ENCODE measurements at regions not wholly inside any gene's neighbourhood (a gene's known extent, or its start where the extent isn't known, plus 50 kb on each side); places are given as distances from the start of the nearest gene placed in this dataset.

GRCh38 chr9:30197453-30197852, 2187.0 kb upstream of the ACO1 start:
- H3F3A ChIP-seq (ENCODE audit: insufficient read depth, low read length): no peaks in the 10 kb centered on the region
- H3K4me1 ChIP-seq (ENCODE audit: low read length): no peaks in the 10 kb centered on the region
- no peaks in the 10 kb centered on the region for H3K9me3 ChIP-seq (replicated peaks; ENCODE audit: insufficient read depth, low read length)
- no peak overlapping the region for H3K4me2 ChIP-seq (ENCODE audit: low read depth, low read length)
- H4K20me1 ChIP-seq (ENCODE audit: insufficient read depth, low read length): no peaks in the 10 kb centered on the region
- TF ChIP-seq CTCF (IDR thresholded peaks at IDR 0.05; ENCODE audit: low read length): no peak
- TF ChIP-seq EZH2phosphoT487 (IDR thresholded peaks at IDR 0.05; ENCODE audit: low read length): no peak
- no peak for TF ChIP-seq EZH2 (optimal IDR thresholded peaks at IDR 0.05; ENCODE audit: low read depth, low read length)
- DNase-seq: no peak
- no peak overlapping the region for H3K27ac ChIP-seq (ENCODE audit: low read length)
- no peaks in the 10 kb centered on the region for H3K9me2 ChIP-seq (replicated peaks; ENCODE audit: insufficient read depth, low read length)
- no peaks in the 10 kb centered on the region for H3K79me2 ChIP-seq (ENCODE audit: low read length)
- no peaks in the 10 kb centered on the region for H3K27me3 ChIP-seq (replicated peaks; ENCODE audit: insufficient read depth, low read length)
- no peak overlapping the region for H3K9ac ChIP-seq (ENCODE audit: low read length)
- H3K4me3 ChIP-seq (ENCODE audit: low read length): no peak overlapping the region
- H2AFZ ChIP-seq (ENCODE audit: low read length): no peak overlapping the region
- no peaks in the 10 kb centered on the region for H3K36me3 ChIP-seq (replicated peaks; ENCODE audit: insufficient read depth, low read length)

- DNase-seq: no peak
- no peaks in the 10 kb centered on the region for H4K20me1 ChIP-seq (ENCODE audit: insufficient read depth, low read length)
- H3K9ac ChIP-seq (ENCODE audit: low read length): no peak overlapping the region
- H3K4me1 ChIP-seq (ENCODE audit: low read length): no peaks in the 10 kb centered on the region
- H3K36me3 ChIP-seq (replicated peaks; ENCODE audit: insufficient read depth, low read length): no peaks in the 10 kb centered on the region
- H3K4me2 ChIP-seq (ENCODE audit: low read depth, low read length): no peak overlapping the region
- H3K9me2 ChIP-seq (replicated peaks; ENCODE audit: insufficient read depth, low read length): no peaks in the 10 kb centered on the region
- H3K4me3 ChIP-seq (ENCODE audit: low read length): no peak overlapping the region
- no peaks in the 10 kb centered on the region for H3K79me2 ChIP-seq (ENCODE audit: low read length)
- H3K9me3 ChIP-seq (replicated peaks; ENCODE audit: insufficient read depth, low read length): no peaks in the 10 kb centered on the region
- no peak overlapping the region for H3K27ac ChIP-seq (ENCODE audit: low read length)
- H3K27me3 ChIP-seq (replicated peaks; ENCODE audit: insufficient read depth, low read length): no peaks in the 10 kb centered on the region
- no peaks in the 10 kb centered on the region for H3F3A ChIP-seq (ENCODE audit: insufficient read depth, low read length)
- no peak overlapping the region for H2AFZ ChIP-seq (ENCODE audit: low read length)
- TF ChIP-seq EZH2phosphoT487 (IDR thresholded peaks at IDR 0.05; ENCODE audit: low read length): no peak
- no peak for TF ChIP-seq CTCF (IDR thresholded peaks at IDR 0.05; ENCODE audit: low read length)
- TF ChIP-seq EZH2 (optimal IDR thresholded peaks at IDR 0.05; ENCODE audit: low read depth, low read length): no peak
These were observed 2186.5 kb upstream of the ACO1 start for GRCh38 chr9:30197954-30198353.

DNA sequence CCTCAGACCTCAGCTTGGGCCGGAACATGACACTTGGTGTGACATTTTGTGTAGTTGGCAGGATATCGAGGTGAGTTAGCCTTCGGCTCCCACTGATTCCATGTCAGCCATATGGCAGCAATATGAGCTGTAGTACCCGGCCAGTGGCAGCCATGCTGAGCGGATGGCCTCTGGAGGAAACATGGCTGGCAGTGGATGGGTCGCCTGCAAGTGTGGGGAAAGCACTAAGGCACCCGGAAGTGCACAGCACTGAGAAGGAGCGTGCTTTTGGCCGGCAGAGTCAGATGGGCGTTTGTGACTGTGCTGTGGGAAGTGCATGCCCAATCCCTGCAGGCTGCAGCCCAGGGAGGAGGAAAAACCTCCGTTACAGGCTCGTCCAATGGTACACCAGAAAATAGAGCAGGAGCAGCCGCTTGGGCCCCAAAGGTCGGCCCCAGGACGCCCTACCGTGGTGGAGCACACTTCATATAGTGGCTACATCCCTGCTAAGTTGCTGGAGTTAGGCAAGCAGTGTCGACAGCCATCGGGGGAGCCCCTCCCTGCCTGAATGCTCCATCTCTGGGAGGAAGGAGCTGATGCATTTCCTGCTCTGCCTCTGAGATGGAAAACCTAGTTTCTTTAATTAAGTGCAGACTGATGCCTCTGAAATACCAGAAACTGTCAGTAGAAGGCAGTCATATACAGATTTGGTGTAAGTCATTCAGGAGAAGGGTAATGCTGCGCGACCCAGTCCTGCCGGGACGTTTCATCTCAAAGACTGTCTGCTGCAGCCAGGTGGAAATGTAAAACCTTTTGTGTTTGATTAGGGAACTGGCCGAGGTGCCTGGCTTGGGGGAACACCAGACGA, 2185.8 kb upstream of the ACO1 start:
- Histone ChIP-seq H3K9me3 (replicated peaks; ENCODE audit: insufficient read depth, low read length) (no peaks in the 10 kb centered on the region), H3K79me2 (ENCODE audit: low read length) (no peaks in the 10 kb centered on the region), H3K4me1 (ENCODE audit: low read length) (no peaks in the 10 kb centered on the region), H3K27me3 (replicated peaks; ENCODE audit: insufficient read depth, low read length) (no peaks in the 10 kb centered on the region), H4K20me1 (ENCODE audit: insufficient read depth, low read length) (no peaks in the 10 kb centered on the region), H3F3A (ENCODE audit: insufficient read depth, low read length) (no peaks in the 10 kb centered on the region), H3K27ac (ENCODE audit: low read length) (no peak overlapping the region), H3K4me3 (ENCODE audit: low read length) (no peak overlapping the region), H3K9ac (ENCODE audit: low read length) (no peak overlapping the region), H3K36me3 (replicated peaks; ENCODE audit: insufficient read depth, low read length) (no peaks in the 10 kb centered on the region), H2AFZ (ENCODE audit: low read length) (no peak overlapping the region), H3K4me2 (ENCODE audit: low read depth, low read length) (no peak overlapping the region), H3K9me2 (replicated peaks; ENCODE audit: insufficient read depth, low read length) (no peaks in the 10 kb centered on the region)
- TF ChIP-seq EZH2phosphoT487 (IDR thresholded peaks at IDR 0.05; ENCODE audit: low read length) (no peak), EZH2 (optimal IDR thresholded peaks at IDR 0.05; ENCODE audit: low read depth, low read length) (no peak), CTCF (IDR thresholded peaks at IDR 0.05; ENCODE audit: low read length) (no peak)
- DNase-seq: no peak
